ENCODE measurements at regions not wholly inside any gene's neighbourhood (a gene's known extent, or its start where the extent isn't known, plus 50 kb on each side); places are given as distances from the start of the nearest gene placed in this dataset.

- Histone ChIP-seq H3K4me1 (ENCODE audit: control insufficient read depth in 4 of 4, insufficient read depth in 4 of 4, low read length in 3 of 4) (no peaks in the 10 kb centered on the region), H3K27me3 (ENCODE audit: control insufficient read depth in 4 of 4, insufficient read depth in 4 of 4, low read length in 3 of 4) (no peaks in the 10 kb centered on the region), H3K4me3 (ENCODE audit: low read depth in 1 of 3, low read length in 3 of 3) (no peak overlapping the region), H3K9me3 (ENCODE audit: control insufficient read depth in 4 of 4, low read length in 3 of 4) (peaks cover 0 to 9% (median 3%) of the 10 kb centered on the region in 4 donors), H3K36me3 (ENCODE audit: control insufficient read depth in 4 of 4, insufficient read depth in 3 of 4, low read depth in 1 of 4, low read length in 3 of 4) (no peaks in the 10 kb centered on the region), H3K9ac (ENCODE audit: low read depth in 1 of 2, low read length in 2 of 2) (no peak overlapping the region), H3K27ac (ENCODE audit: low read depth in 1 of 2, low read length in 2 of 2) (no peak overlapping the region)
- TF ChIP-seq FOXA1 (IDR thresholded peaks at IDR 0.05) (no peak), JUND (IDR thresholded peaks at IDR 0.05) (no peak), ATF3 (IDR thresholded peaks at IDR 0.05) (no peak), REST (IDR thresholded peaks at IDR 0.05) (no peak), FOXA2 (IDR thresholded peaks at IDR 0.05) (no peak), TAF1 (conservative IDR thresholded peaks at IDR 0.05) (no peak), MAX (IDR thresholded peaks at IDR 0.05) (no peak), HNF4A (conservative IDR thresholded peaks at IDR 0.05) (no peak), SP1 (IDR thresholded peaks at IDR 0.05) (no peak), RXRA (IDR thresholded peaks at IDR 0.05) (no peak), EGR1 (IDR thresholded peaks at IDR 0.05; ENCODE audit: low read depth in 2 of 2) (no peak), HNF4G (IDR thresholded peaks at IDR 0.05) (no peak), ZBTB33 (IDR thresholded peaks at IDR 0.05) (no peak), RAD21 (IDR thresholded peaks at IDR 0.05) (no peak), CTCF (IDR thresholded peaks at IDR 0.05; ENCODE audit: low read depth, low read length, missing input control) (no peak), YY1 (IDR thresholded peaks at IDR 0.05) (no peak), GABPA (IDR thresholded peaks at IDR 0.05 in 1 of 2, conservative IDR thresholded peaks at IDR 0.05 in 1 of 2) (no peak), NR2F2 (IDR thresholded peaks at IDR 0.05) (no peak)
- WGBS = 60% methylated on average over 37 of the region's 37 CpGs
- no peak for DNase-seq (ENCODE audit: low spot score)
These were observed 369.7 kb downstream of the ALG10 start for GRCh38 chr12:34391771-34392581.
